Stimulated activated naive CD8-positive, alpha-beta T cell treated with anti-CD3 and anti-CD28 coated beads, Interleukin-15, amount 100 ng/mL, for 72 hours (primary cell): ENCODE measurements at regions not wholly inside any gene's neighbourhood (a gene's known extent, or its start where the extent isn't known, plus 50 kb on each side); places are given as distances from the start of the nearest gene placed in this dataset.

Source experiments
- ATAC-seq: fragments of 150-1000 bp; cut with Tn5 transposase; 2 replicates; pipeline ENCODE4 v1.10.0; 2021; ENCODE audit warnings: mild to moderate bottlenecking, moderate library complexity
- DNase-seq, 2 donors: peaks; one replicate each; pipeline ENCODE4 v3.0.0; 2021 to 2022
- H3K27ac Mint-ChIP-seq, 2 donors: one replicate each; pipeline ENCODE4 v1.8.0; 2022; ENCODE audit warnings: mild to moderate bottlenecking in 2 of 2, mixed read lengths in 2 of 2, moderate library complexity in 2 of 2
- H3K27me3 Mint-ChIP-seq: one replicate; pipeline ENCODE4 v1.8.0; 2022; ENCODE audit warnings: mixed read lengths
- H3K4me1 Mint-ChIP-seq: one replicate; pipeline ENCODE4 v1.8.0; 2022; ENCODE audit warnings: mild to moderate bottlenecking, mixed read lengths
- H3K4me3 Mint-ChIP-seq, 2 donors: one replicate each; pipeline ENCODE4 v1.8.0; 2022; ENCODE audit warnings: mild to moderate bottlenecking in 2 of 2, mixed read lengths in 2 of 2, moderate library complexity in 1 of 2
- H3K9me3 Mint-ChIP-seq, 2 donors: one replicate each; pipeline ENCODE4 v1.8.0; 2022; ENCODE audit warnings: mixed read lengths in 2 of 2

- Mint-ChIP-seq H3K4me1 (no peaks in the 10 kb centered on the region), H3K27me3 (no peaks in the 10 kb centered on the region), H3K9me3 (no peaks in the 10 kb centered on the region), H3K27ac (no peak overlapping the region), H3K4me3 (no peak overlapping the region)
- DNase-seq: no peak
- no peak for ATAC-seq
Measured at GRCh38 chr11:45563810-45564209, 101.6 kb downstream of the CHST1 start.

GRCh38 chr11:45563171-45563570 is 102.3 kb downstream of the CHST1 start:
- no peak for DNase-seq
- no peaks in the 10 kb centered on the region for H3K27me3 Mint-ChIP-seq
- no peaks in the 10 kb centered on the region for H3K9me3 Mint-ChIP-seq
- ATAC-seq: no peak
- H3K27ac Mint-ChIP-seq: no peak overlapping the region
- H3K4me1 Mint-ChIP-seq: no peaks in the 10 kb centered on the region
- H3K4me3 Mint-ChIP-seq: no peak overlapping the region

GRCh38 chr11:45560913-45561281 is 104.5 kb downstream of the CHST1 start:
- Mint-ChIP-seq H3K9me3 (peaks cover 11 to 16% of the 10 kb centered on the region in 2 donors), H3K27me3 (peaks cover 17% of the 10 kb centered on the region), H3K4me3 (no peak overlapping the region), H3K27ac (no peak overlapping the region), H3K4me1 (no peaks in the 10 kb centered on the region)
- DNase-seq (no peak), ATAC-seq (no peak)

- DNase-seq: no peak
- Mint-ChIP-seq H3K9me3 (peaks cover 11 to 16% of the 10 kb centered on the region in 2 donors), H3K4me3 (no peak overlapping the region), H3K4me1 (no peaks in the 10 kb centered on the region), H3K27ac (peak overlapping the region in 1 of 2 donors; percentile 74), H3K27me3 (peaks cover 17% of the 10 kb centered on the region)
- no peak for ATAC-seq
Measured at GRCh38 chr11:45560155-45560912, 105.1 kb downstream of the CHST1 start.

GRCh38 chr11:45556851-45557707 is 108.3 kb downstream of the CHST1 start:
- H3K27me3 Mint-ChIP-seq: peaks cover 17% of the 10 kb centered on the region
- H3K4me1 Mint-ChIP-seq: no peaks in the 10 kb centered on the region
- peaks cover 11 to 16% of the 10 kb centered on the region in 2 donors for H3K9me3 Mint-ChIP-seq
- no peak overlapping the region for H3K4me3 Mint-ChIP-seq
- DNase-seq: no peak
- no peak for ATAC-seq
- H3K27ac Mint-ChIP-seq: peak overlapping the region in 1 of 2 donors; percentile 9

GRCh38 chr11:45554230-45554967 is 111.0 kb downstream of the CHST1 start:
- no peak for ATAC-seq
- DNase-seq: no peak
- peaks cover 17% of the 10 kb centered on the region for H3K27me3 Mint-ChIP-seq
- H3K9me3 Mint-ChIP-seq: peaks cover 11 to 16% of the 10 kb centered on the region in 2 donors
- H3K4me1 Mint-ChIP-seq: no peaks in the 10 kb centered on the region
- H3K4me3 Mint-ChIP-seq: no peak overlapping the region
- H3K27ac Mint-ChIP-seq: no peak overlapping the region

GRCh38 chr11:45553383-45553936 is 112.0 kb downstream of the CHST1 start:
- H3K4me1 Mint-ChIP-seq: no peaks in the 10 kb centered on the region
- H3K27me3 Mint-ChIP-seq: peaks cover 17% of the 10 kb centered on the region
- peaks cover 11 to 16% of the 10 kb centered on the region in 2 donors for H3K9me3 Mint-ChIP-seq
- H3K4me3 Mint-ChIP-seq: no peak overlapping the region
- DNase-seq: no peak
- ATAC-seq: no peak
- H3K27ac Mint-ChIP-seq: peak overlapping the region; percentile 27 to 71

GRCh38 chr11:45551191-45551713 is 114.2 kb downstream of the CHST1 start:
- Mint-ChIP-seq H3K4me3 (no peak overlapping the region), H3K9me3 (no peaks in the 10 kb centered on the region), H3K27ac (no peak overlapping the region), H3K27me3 (peaks cover 1% of the 10 kb centered on the region), H3K4me1 (no peaks in the 10 kb centered on the region)
- ATAC-seq (no peak), DNase-seq (no peak)

GRCh38 chr11:45549257-45549656 is 116.2 kb downstream of the CHST1 start:
- H3K27me3 Mint-ChIP-seq: no peaks in the 10 kb centered on the region
- DNase-seq: no peak
- ATAC-seq: no peak
- H3K4me3 Mint-ChIP-seq: no peak overlapping the region
- no peaks in the 10 kb centered on the region for H3K4me1 Mint-ChIP-seq
- no peak overlapping the region for H3K27ac Mint-ChIP-seq
- no peaks in the 10 kb centered on the region for H3K9me3 Mint-ChIP-seq

- Mint-ChIP-seq H3K27me3 (no peaks in the 10 kb centered on the region), H3K4me1 (no peaks in the 10 kb centered on the region), H3K4me3 (no peak overlapping the region), H3K27ac (no peak overlapping the region), H3K9me3 (peaks cover 0 to 6% of the 10 kb centered on the region in 2 donors)
- ATAC-seq: no peak
- DNase-seq: no peak
Measured at GRCh38 chr11:45546366-45546765, 119.1 kb downstream of the CHST1 start.

GRCh38 chr11:45544826-45545225 is 120.6 kb downstream of the CHST1 start:
- DNase-seq (no peak), ATAC-seq (no peak)
- H3K4me1 Mint-ChIP-seq: no peaks in the 10 kb centered on the region
- peaks cover 0 to 6% of the 10 kb centered on the region in 2 donors for H3K9me3 Mint-ChIP-seq
- H3K27ac Mint-ChIP-seq: no peak overlapping the region
- H3K4me3 Mint-ChIP-seq: no peak overlapping the region
- no peaks in the 10 kb centered on the region for H3K27me3 Mint-ChIP-seq

GRCh38 chr11:45543808-45544422 is 121.5 kb downstream of the CHST1 start:
- Mint-ChIP-seq H3K4me3 (no peak overlapping the region), H3K9me3 (peaks cover 0 to 6% of the 10 kb centered on the region in 2 donors), H3K4me1 (no peaks in the 10 kb centered on the region), H3K27ac (no peak overlapping the region), H3K27me3 (no peaks in the 10 kb centered on the region)
- no peak for DNase-seq
- ATAC-seq: no peak

- peaks cover 2% of the 10 kb centered on the region for H3K27me3 Mint-ChIP-seq
- no peaks in the 10 kb centered on the region for H3K4me1 Mint-ChIP-seq
- H3K4me3 Mint-ChIP-seq: no peak overlapping the region
- no peak for DNase-seq
- H3K27ac Mint-ChIP-seq: no peak overlapping the region
- peaks cover 0 to 6% of the 10 kb centered on the region in 2 donors for H3K9me3 Mint-ChIP-seq
- ATAC-seq: no peak
Measured at GRCh38 chr11:45543081-45543480, 122.3 kb downstream of the CHST1 start.

- no peak for DNase-seq
- Mint-ChIP-seq H3K4me3 (no peak overlapping the region), H3K27ac (no peak overlapping the region), H3K4me1 (no peaks in the 10 kb centered on the region), H3K9me3 (peaks cover 0 to 6% of the 10 kb centered on the region in 2 donors), H3K27me3 (peaks cover 14% of the 10 kb centered on the region)
- no peak for ATAC-seq
Measured at GRCh38 chr11:45541693-45542434, 123.6 kb downstream of the CHST1 start.
